IMR-90 (cell line): ENCODE measurements at regions not wholly inside any gene's neighbourhood (a gene's known extent, or its start where the extent isn't known, plus 50 kb on each side); places are given as distances from the start of the nearest gene placed in this dataset.

Source experiments
- ATAC-seq: fragments of 200-7000 bp; cut with Tn5 transposase; 2 replicates; pipeline ENCODE4 v1.9.1; 2020; ENCODE audit warnings: low read depth, mild to moderate bottlenecking, moderate library complexity
- BruUV-seq: library from RNA; stranded (reverse); fragments of 400-500 nt; replicated peaks from 2 replicates; lab custom pipeline; 2021; lab: Mats Ljungman, UMichigan
- CTCF ChIA-PET: fragments of 300-600 bp; formaldehyde crosslinking; extraction: SDS; loops from one replicate; lab custom pipeline; 2021; ENCODE audit warnings: antibody characterized with exemption; lab: Yijun Ruan, JAX
- POLR2A ChIA-PET: fragments of 300-600 bp; sonication (Branson Sonifier 250); formaldehyde crosslinking; loops from one replicate; lab custom pipeline; 2022; ENCODE audit warnings: antibody characterized with exemption; ENCODE audit not compliant: unreplicated experiment; lab: Charles Lee
- DNase-seq: peaks from one replicate; pipeline ENCODE4 v3.0.0; 2013
- H2AFZ ChIP-seq: replicated peaks from 2 replicates; pipeline ENCODE3; 2013; ENCODE audit warnings: low read length, mild to moderate bottlenecking; ENCODE audit not compliant: poor library complexity
- H2AK5ac ChIP-seq: 2 replicates; pipeline ENCODE4 v1.6.1; 2013; ENCODE audit warnings: low read depth, low read length, inconsistent platforms
- H2AK9ac ChIP-seq: replicated peaks from 2 replicates; pipeline ENCODE3; 2013; ENCODE audit warnings: mild to moderate bottlenecking, low read depth, low read length, moderate library complexity; ENCODE audit not compliant: poor library complexity
- H2BK120ac ChIP-seq: 2 replicates; pipeline ENCODE4 v1.6.1; 2013; ENCODE audit warnings: low read depth, low read length, inconsistent platforms
- H2BK15ac ChIP-seq: 3 replicates; pipeline ENCODE4 v1.6.1; 2013; ENCODE audit warnings: low read depth, low read length, inconsistent platforms
- H2BK20ac ChIP-seq: 2 replicates; pipeline ENCODE4 v1.6.1; 2013; ENCODE audit warnings: low read depth, mild to moderate bottlenecking, inconsistent platforms, low read length, moderate library complexity
- H2BK5ac ChIP-seq: 2 replicates; pipeline ENCODE4 v1.6.1; 2013; ENCODE audit warnings: mild to moderate bottlenecking, low read depth, low read length, inconsistent platforms; ENCODE audit not compliant: poor library complexity, severe bottlenecking
- H3K14ac ChIP-seq: replicated peaks from 2 replicates; pipeline ENCODE4 v1.6.1; 2013; ENCODE audit warnings: low read depth, low read length, inconsistent platforms
- H3K18ac ChIP-seq: 2 replicates; pipeline ENCODE4 v1.6.1; 2013; ENCODE audit warnings: low read depth, low read length, control low read depth
- H3K23ac ChIP-seq: 2 replicates; pipeline ENCODE4 v1.6.1; 2013; ENCODE audit warnings: low read depth, low read length, inconsistent platforms
- H3K27ac ChIP-seq: 2 replicates; pipeline ENCODE4 v1.5.1; 2013; ENCODE audit warnings: mild to moderate bottlenecking, control low read depth, low read length; ENCODE audit not compliant: insufficient read depth
- H3K27me3 ChIP-seq: 2 replicates; pipeline ENCODE4 v1.6.1; 2013; ENCODE audit warnings: low read length; ENCODE audit not compliant: control insufficient read depth, insufficient read depth
- H3K36me3 ChIP-seq: 2 replicates; pipeline ENCODE4 v1.6.1; 2013; ENCODE audit warnings: low read length, mixed read lengths; ENCODE audit not compliant: control insufficient read depth, insufficient read depth
- H3K4ac ChIP-seq: 2 replicates; pipeline ENCODE4 v1.6.1; 2013; ENCODE audit warnings: low read depth, low read length, inconsistent platforms
- H3K4me1 ChIP-seq: 2 replicates; pipeline ENCODE4 v1.6.1; 2013; ENCODE audit warnings: low read length, mixed read lengths; ENCODE audit not compliant: control insufficient read depth, insufficient read depth
- H3K4me2 ChIP-seq: 2 replicates; pipeline ENCODE4 v1.6.1; 2013; ENCODE audit warnings: low read depth, mild to moderate bottlenecking, control low read depth, low read length, moderate library complexity
- H3K4me3 ChIP-seq: 2 replicates; pipeline ENCODE4 v1.5.1; 2013; ENCODE audit warnings: low read depth, mild to moderate bottlenecking, control low read depth, low read length, moderate library complexity; ENCODE audit not compliant: insufficient read depth
- H3K56ac ChIP-seq: 2 replicates; pipeline ENCODE4 v1.6.1; 2013; ENCODE audit warnings: low read length, inconsistent platforms; ENCODE audit not compliant: insufficient read depth; ENCODE audit errors: extremely low read depth
- H3K79me1 ChIP-seq, 2 experiments: 2 replicates each; pipeline ENCODE4 v1.6.1; 2013; ENCODE audit warnings: low read length in 2 of 2, inconsistent platforms in 1 of 2, low read depth in 1 of 2
- H3K9ac ChIP-seq: 2 replicates; pipeline ENCODE4 v1.6.1; 2013; ENCODE audit warnings: low read depth, low read length, control low read depth
- H3K9me1 ChIP-seq: 2 replicates; pipeline ENCODE4 v1.6.1; 2013; ENCODE audit warnings: low read length, inconsistent platforms; ENCODE audit not compliant: insufficient read depth
- H3K9me3 ChIP-seq: 2 replicates; pipeline ENCODE4 v1.6.1; 2013; ENCODE audit warnings: low read length; ENCODE audit not compliant: control insufficient read depth, insufficient read depth
- H4K20me1 ChIP-seq: 2 replicates; pipeline ENCODE4 v1.6.1; 2013; ENCODE audit warnings: low read length, inconsistent platforms; ENCODE audit not compliant: insufficient read depth
- H4K5ac ChIP-seq: 2 replicates; pipeline ENCODE4 v1.6.1; 2013; ENCODE audit warnings: mild to moderate bottlenecking, low read depth, low read length, control low read depth
- H4K8ac ChIP-seq, 2 experiments: 2 replicates each; pipeline ENCODE4 v1.6.1; 2013; ENCODE audit warnings: low read depth in 2 of 2, low read length in 2 of 2, control low read depth in 1 of 2, inconsistent platforms in 1 of 2
- H4K91ac ChIP-seq: 2 replicates; pipeline ENCODE4 v1.6.1; 2013; ENCODE audit warnings: low read depth, low read length, inconsistent platforms; ENCODE audit not compliant: insufficient read depth
- BHLHE40 ChIP-seq: fragments of 150-350 bp; IDR thresholded peaks from 2 replicates; pipeline ENCODE4 v1.6.1; 2016; ENCODE audit warnings: mild to moderate bottlenecking, low read depth, low read length
- CEBPB ChIP-seq: IDR thresholded peaks from 2 replicates; pipeline ENCODE4 v1.6.1; 2012; ENCODE audit warnings: low read depth, low read length, improper control_type of control experiment
- CHD1 ChIP-seq: IDR thresholded peaks from 2 replicates; pipeline ENCODE4 v1.6.1; 2012; ENCODE audit warnings: low read depth, low read length, improper control_type of control experiment
- CTCF ChIP-seq: conservative IDR thresholded peaks from 2 replicates; pipeline ENCODE4 v1.5.1; 2012; ENCODE audit warnings: mild to moderate bottlenecking, low read depth, low read length, improper control_type of control experiment
- ELK1 ChIP-seq: fragments of 150-350 bp; IDR thresholded peaks from 2 replicates; pipeline ENCODE4 v1.6.1; 2016; ENCODE audit warnings: low read depth, mild to moderate bottlenecking, low read length, moderate library complexity, borderline replicate concordance
- FOS ChIP-seq: fragments of 150-350 bp; IDR thresholded peaks from 2 replicates; pipeline ENCODE4 v1.6.1; 2016; ENCODE audit warnings: low read depth, low read length
- MAFK ChIP-seq: IDR thresholded peaks from 2 replicates; pipeline ENCODE4 v1.6.1; 2012; ENCODE audit warnings: low read depth, low read length, improper control_type of control experiment
- MAZ ChIP-seq: IDR thresholded peaks from 2 replicates; pipeline ENCODE4 v1.6.1; 2012; ENCODE audit warnings: low read depth, mild to moderate bottlenecking, low read length, improper control_type of control experiment, moderate library complexity, borderline replicate concordance
- MXI1 ChIP-seq: IDR thresholded peaks from 2 replicates; pipeline ENCODE4 v1.6.1; 2012; ENCODE audit warnings: low read depth, mild to moderate bottlenecking, low read length, moderate library complexity, borderline replicate concordance
- NFE2L2 ChIP-seq: fragments of 150-350 bp; IDR thresholded peaks from 2 replicates; pipeline ENCODE4 v1.6.1; 2016; ENCODE audit warnings: low read depth, mild to moderate bottlenecking, low read length
- POLR2A ChIP-seq: IDR thresholded peaks from 2 replicates; pipeline ENCODE4 v1.6.1; 2012; ENCODE audit warnings: mild to moderate bottlenecking, low read depth, low read length
- RAD21 ChIP-seq: IDR thresholded peaks from 2 replicates; pipeline ENCODE4 v1.6.1; 2012; ENCODE audit warnings: low read length, improper control_type of control experiment
- RCOR1 ChIP-seq: IDR thresholded peaks from 2 replicates; pipeline ENCODE4 v1.6.1; 2012; ENCODE audit warnings: mild to moderate bottlenecking, low read length, improper control_type of control experiment; ENCODE audit not compliant: insufficient replicate concordance
- RFX5 ChIP-seq: IDR thresholded peaks from 2 replicates; pipeline ENCODE4 v1.8.0; 2012; ENCODE audit warnings: low read depth, mild to moderate bottlenecking, low read length, moderate library complexity
- SMC3 ChIP-seq: fragments of 150-350 bp; IDR thresholded peaks from 2 replicates; pipeline ENCODE4 v1.6.1; 2016; ENCODE audit warnings: low read depth, mild to moderate bottlenecking, antibody characterized with exemption, low read length, moderate library complexity
- USF2 ChIP-seq: fragments of 150-350 bp; IDR thresholded peaks from 2 replicates; pipeline ENCODE4 v1.6.1; 2017; ENCODE audit warnings: mild to moderate bottlenecking, antibody characterized with exemption, low read length, low read depth
- WGBS, 2 experiments: methylation state at CpG; one replicate each; pipeline versions ENCODE4 v1.1.5 to v1.1.7; 2013; ENCODE audit warnings: missing lambda C conversion rate in 2 of 2; ENCODE audit not compliant: insufficient read length in 1 of 2; ENCODE audit errors: extremely low coverage in 2 of 2; 5-methylcytosine and 5-hydroxymethylcytosine counted together
- dilution Hi-C: fragments of 300-500 bp; cut with HindIII; formaldehyde crosslinking; loops from one replicate; pipeline ENCODE4 v1.14.3; 2018; ENCODE audit warnings: low sequenced_read_pairs; ENCODE audit not compliant: unreplicated experiment
- in situ Hi-C: fragments of 300-500 bp; cut with MboI; formaldehyde crosslinking; loops from 3 replicates; pipeline ENCODE4 v1.14.3; 2019; ENCODE audit warnings: low sequenced_read_pairs, inconsistent platforms, mixed read lengths
- intact Hi-C: fragments of 100-400 bp; cut with micrococcal nuclease; formaldehyde crosslinking; loops from 2 replicates; pipeline ENCODE4 v1.10.0; 2022

GRCh38 chr6:43899830-43900229 lies 129.8 kb downstream of the VEGFA start:
- CTCF ChIA-PET: no interaction called here
- no peaks in the 10 kb centered on the region for H3K36me3 ChIP-seq
- no peak overlapping the region for H3K4ac ChIP-seq
- no peak overlapping the region for H3K14ac ChIP-seq
- no peak overlapping the region for H2AK5ac ChIP-seq
- H2AK9ac ChIP-seq: no peak overlapping the region
- dilution Hi-C loops: no loop called here
- H4K91ac ChIP-seq: no peak overlapping the region
- peaks cover 11% of the 10 kb centered on the region for H3K27me3 ChIP-seq
- WGBS, 2 experiments: no CpG with 5 or more reads among the region's 4 CpGs
- intact Hi-C loops: no loop called here
- H4K8ac ChIP-seq: no peak overlapping the region
- in situ Hi-C loops: no loop called here
- ATAC-seq: no peak
- H3K56ac ChIP-seq: no peak overlapping the region
- no peak overlapping the region for H2BK15ac ChIP-seq
- no peak overlapping the region for H3K27ac ChIP-seq
- H3K9ac ChIP-seq: no peak overlapping the region
- no peaks in the 10 kb centered on the region for H4K20me1 ChIP-seq
- H3K18ac ChIP-seq: no peak overlapping the region
- peaks cover 3% of the 10 kb centered on the region; the same call in 1 of the 2 replicates for H3K4me1 ChIP-seq
- H2BK5ac ChIP-seq: no peak overlapping the region
- H3K9me3 ChIP-seq: no peaks in the 10 kb centered on the region
- H2BK120ac ChIP-seq: no peak overlapping the region
- POLR2A ChIA-PET: no interaction called here
- no TSS peak for BruUV-seq
- no peaks in the 10 kb centered on the region for H3K9me1 ChIP-seq
- no peak overlapping the region for H2AFZ ChIP-seq
- H3K79me1 ChIP-seq: no peaks in the 10 kb centered on the region
- TF ChIP-seq POLR2A: no peak
- no peak for TF ChIP-seq USF2
- no peak for TF ChIP-seq CTCF
- TF ChIP-seq NFE2L2: no peak
- TF ChIP-seq RAD21: no peak
- TF ChIP-seq FOS: no peak
- no peak for TF ChIP-seq MAZ
- no peak for TF ChIP-seq RCOR1
- TF ChIP-seq CHD1: no peak
- no peak for TF ChIP-seq RFX5
- TF ChIP-seq MAFK: no peak
- no peak for TF ChIP-seq SMC3
- no peak for TF ChIP-seq CEBPB
- TF ChIP-seq MXI1: no peak
- no peak for TF ChIP-seq BHLHE40
- no peak for TF ChIP-seq ELK1
- H3K4me3 ChIP-seq: no peak overlapping the region
- no peak overlapping the region for H3K23ac ChIP-seq
- H3K4me2 ChIP-seq: no peak overlapping the region
- no peak overlapping the region for H2BK20ac ChIP-seq
- no peak overlapping the region for H4K5ac ChIP-seq
- DNase-seq: no peak
